HepG2 (cell line): ENCODE measurements at regions not wholly inside any gene's neighbourhood (a gene's known extent, or its start where the extent isn't known, plus 50 kb on each side); places are given as distances from the start of the nearest gene placed in this dataset.

Source experiments
- ATAC-seq: fragments of 200-7000 bp; cut with Tn5 transposase; 3 replicates; pipeline ENCODE4 v1.9.1; 2020; ENCODE audit warnings: mild to moderate bottlenecking, moderate library complexity
- BruUV-seq: library from RNA; stranded (reverse); fragments of 400-500 nt; replicated peaks from 2 replicates; lab custom pipeline; 2021; lab: Mats Ljungman, UMichigan
- CTCF ChIA-PET: fragments of 300-600 bp; formaldehyde crosslinking; extraction: SDS; loops from one replicate; lab custom pipeline; 2021; ENCODE audit warnings: low total read pairs, inconsistent platforms, low intra/inter-chr PET ratio; lab: Yijun Ruan, JAX
- POLR2A ChIA-PET: fragments of 350-600 bp; sonication (Branson Sonifier 250); formaldehyde crosslinking; loops from one replicate; lab custom pipeline; 2020; ENCODE audit warnings: antibody characterized with exemption, inconsistent platforms; lab: Yijun Ruan, JAX
- DNase-seq: peaks from one replicate; pipeline ENCODE4 v3.0.0-alpha.2; 2015; ENCODE audit warnings: low spot score
- FAIRE-seq: peaks from 3 replicates; lab custom pipeline; 2011; peaks lifted over from hg19 to GRCh38; lab: Jason Lieb, UNC
- H2AFZ ChIP-seq: one replicate; pipeline ENCODE4 v1.6.1; 2011; ENCODE audit warnings: low read length, inconsistent platforms
- H3K27ac ChIP-seq: fragments of 300-600 bp; 3 replicates; pipeline ENCODE4 v1.8.0; 2011; ENCODE audit warnings: mixed run types, mild to moderate bottlenecking, mixed read lengths, low read length, inconsistent platforms; ENCODE audit not compliant: insufficient read depth; ENCODE audit errors: extremely low read length
- H3K27me3 ChIP-seq, 2 experiments: fragments of 200-600 bp in 1 of 2; 2 replicates in 1 of 2; 3 replicates in 1 of 2; pipeline versions ENCODE4 v1.6.0 to v1.8.0; 2011; ENCODE audit warnings: low read length in 2 of 2, mild to moderate bottlenecking in 2 of 2, moderate library complexity in 2 of 2, inconsistent platforms in 1 of 2; ENCODE audit not compliant: insufficient read depth in 2 of 2, control insufficient read depth in 1 of 2
- H3K36me3 ChIP-seq, 2 experiments: fragments of 200-600 bp in 1 of 2; replicated peaks in 1 of 2; 2 replicates in 1 of 2; 3 replicates in 1 of 2; pipeline versions ENCODE4 v1.5.1 to v1.8.0; 2011; ENCODE audit warnings: low read length in 2 of 2, inconsistent platforms in 1 of 2; ENCODE audit not compliant: insufficient read depth in 2 of 2, control insufficient read depth in 1 of 2
- H3K4me1 ChIP-seq: 2 replicates; pipeline ENCODE4 v1.5.1; 2012; ENCODE audit warnings: low read length, inconsistent platforms; ENCODE audit not compliant: insufficient read depth
- H3K4me2 ChIP-seq: 2 replicates; pipeline ENCODE4 v1.6.0; 2011; ENCODE audit warnings: low read depth, low read length, inconsistent platforms
- H3K4me3 ChIP-seq, 3 experiments: fragments of 200-600 bp in 1 of 3; sonication (generic), shearing (Covaris generic) in 1 of 3; replicated peaks in 1 of 3; 2 replicates each; pipeline ENCODE4 v1.5.1; 2011 to 2016; ENCODE audit warnings: low read length in 3 of 3, inconsistent platforms in 2 of 3, low read depth in 2 of 3, mild to moderate bottlenecking in 2 of 3, control low read depth in 1 of 3, mixed read lengths in 1 of 3; ENCODE audit not compliant: insufficient read depth in 1 of 3
- H3K79me2 ChIP-seq: one replicate; pipeline ENCODE4 v1.6.1; 2011; ENCODE audit warnings: low read length, inconsistent platforms; ENCODE audit not compliant: insufficient read depth
- H3K9ac ChIP-seq: 2 replicates; pipeline ENCODE4 v1.6.0; 2011; ENCODE audit warnings: mild to moderate bottlenecking, low read depth, low read length, inconsistent platforms; ENCODE audit not compliant: insufficient read depth
- H3K9me3 ChIP-seq: 2 replicates; pipeline ENCODE4 v1.5.1; 2012; ENCODE audit warnings: mild to moderate bottlenecking, low read length
- H4K20me1 ChIP-seq: 2 replicates; pipeline ENCODE4 v1.6.0; 2011; ENCODE audit warnings: inconsistent platforms, mild to moderate bottlenecking, low read length, moderate library complexity; ENCODE audit not compliant: insufficient read depth
- ARNT2 ChIP-seq: sonication (generic); formaldehyde crosslinking; IDR thresholded peaks from 2 replicates; pipeline ENCODE4 v1.8.0; 2022; ENCODE audit warnings: mild to moderate bottlenecking, low read depth, missing genetic modification reagents, moderate library complexity
- CENPX ChIP-seq: sonication (generic); formaldehyde crosslinking; IDR thresholded peaks from 2 replicates; pipeline ENCODE4 v1.9.0; 2021; ENCODE audit warnings: mild to moderate bottlenecking, missing genetic modification reagents, moderate library complexity
- EED ChIP-seq: sonication (generic); formaldehyde crosslinking; IDR thresholded peaks from 2 replicates; pipeline ENCODE4 v1.5.0; 2020; ENCODE audit warnings: mild to moderate bottlenecking, missing genetic modification reagents
- MTA1 ChIP-seq: sonication (generic); formaldehyde crosslinking; IDR thresholded peaks from 2 replicates; pipeline ENCODE4 v1.4.0; 2020; ENCODE audit warnings: missing genetic modification reagents, mild to moderate bottlenecking, borderline replicate concordance
- PRPF4 ChIP-seq: fragments of 200-400 bp; formaldehyde crosslinking; IDR thresholded peaks from 2 replicates; pipeline ENCODE4 v1.6.1; 2016; ENCODE audit warnings: low read length, low read depth; ENCODE audit not compliant: poor library complexity, severe bottlenecking
- TOE1 ChIP-seq: sonication (generic); formaldehyde crosslinking; IDR thresholded peaks from 2 replicates; pipeline ENCODE4 v1.4.0; 2020; ENCODE audit warnings: mild to moderate bottlenecking, missing genetic modification reagents
- ZFP36L1 ChIP-seq: sonication (generic); formaldehyde crosslinking; IDR thresholded peaks from 2 replicates; pipeline ENCODE4 v1.8.0; 2022; ENCODE audit warnings: mild to moderate bottlenecking, missing genetic modification reagents, moderate library complexity
- ZNF235 ChIP-seq: sonication (generic); formaldehyde crosslinking; IDR thresholded peaks from 2 replicates; pipeline ENCODE4 v1.8.1; 2023; ENCODE audit warnings: mild to moderate bottlenecking, missing genetic modification reagents, borderline replicate concordance
- ZNF430 ChIP-seq: sonication (generic); formaldehyde crosslinking; IDR thresholded peaks from 2 replicates; pipeline ENCODE4 v1.9.0; 2021; ENCODE audit warnings: mild to moderate bottlenecking, missing genetic modification reagents
- ZNF530 ChIP-seq: sonication (generic); formaldehyde crosslinking; IDR thresholded peaks from 2 replicates; pipeline ENCODE4 v1.5.0; 2020; ENCODE audit warnings: low read depth, mild to moderate bottlenecking, missing genetic modification reagents
- ZNF776 ChIP-seq: sonication (generic); formaldehyde crosslinking; IDR thresholded peaks from 2 replicates; pipeline ENCODE4 v1.4.0; 2020; ENCODE audit warnings: mild to moderate bottlenecking, missing genetic modification reagents
- WGBS: methylation state at CpG from one replicate; pipeline ENCODE4 v1.1.6; 2017; ENCODE audit warnings: low lambda C conversion rate; 5-methylcytosine and 5-hydroxymethylcytosine counted together
- in situ Hi-C: cut with HindIII; loops from 2 replicates; pipeline ENCODE4 v1.10.0; 2017; ENCODE audit warnings: low pct_unique_long_range_greater_than_20kb; ENCODE audit not compliant: extremely low pct_ligation_motif_present
- intact Hi-C: fragments of 100-400 bp; cut with micrococcal nuclease; formaldehyde crosslinking; loops from one replicate; pipeline ENCODE4 v1.10.0; 2022; ENCODE audit not compliant: unreplicated experiment

DNA sequence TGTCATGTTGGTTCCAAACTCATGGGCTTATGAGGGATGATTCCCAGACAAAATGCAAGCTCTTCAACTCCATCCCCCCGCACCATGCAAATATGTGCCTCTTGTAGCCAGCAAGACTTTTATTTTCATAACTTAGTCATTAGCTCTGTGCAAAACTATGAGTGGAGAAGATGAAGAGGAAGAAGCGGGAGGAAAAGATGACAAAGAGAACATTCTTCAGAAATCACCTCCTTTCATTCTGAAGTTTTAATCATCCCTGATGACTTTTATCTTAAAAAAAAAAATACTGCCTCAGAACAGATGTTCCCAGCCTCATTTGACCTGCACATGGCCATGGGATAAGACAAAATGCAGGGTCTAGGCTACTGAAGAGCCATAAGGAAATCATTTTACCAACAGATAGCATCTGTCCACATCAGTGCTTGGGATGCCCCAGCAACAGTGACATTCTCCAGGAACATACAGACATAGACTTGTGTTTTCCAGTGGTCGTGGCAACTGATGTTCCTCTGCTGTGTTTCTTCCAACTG is 145.5 kb downstream of the WNT5A start:
- Histone ChIP-seq H4K20me1 (no peaks in the 10 kb centered on the region), H3K79me2 (no peaks in the 10 kb centered on the region), H3K27ac (no peak overlapping the region), H3K4me3 (no peak overlapping the region), H3K4me2 (no peak overlapping the region), H3K9me3 (no peaks in the 10 kb centered on the region), H2AFZ (no peak overlapping the region), H3K4me1 (no peaks in the 10 kb centered on the region), H3K9ac (no peak overlapping the region), H3K36me3 (no peaks in the 10 kb centered on the region), H3K27me3 (no peaks in the 10 kb centered on the region)
- BruUV-seq, result no TSS peak
- no peak for ATAC-seq
- ChIA-PET CTCF (no interaction called here), POLR2A (no interaction called here)
- FAIRE-seq, result no peak
- WGBS, result 5% methylated on average over 3 of the region's 3 CpGs
- in situ Hi-C loops (no loop called here), intact Hi-C loops (no loop called here)
- no peak for TF ChIP-seq MTA1 (CRISPR knock-in tag)
- no peak for TF ChIP-seq CENPX (CRISPR knock-in tag)
- no peak for TF ChIP-seq PRPF4
- no peak for TF ChIP-seq ZFP36L1 (CRISPR knock-in tag)
- no peak for TF ChIP-seq ZNF430 (CRISPR knock-in tag)
- TF ChIP-seq ARNT2, result no peak
- TF ChIP-seq ZNF235 (CRISPR knock-in tag), result no peak
- no peak for TF ChIP-seq ZNF530 (CRISPR knock-in tag)
- no peak for TF ChIP-seq TOE1 (CRISPR knock-in tag)
- no peak for TF ChIP-seq EED (CRISPR knock-in tag)
- no peak for TF ChIP-seq ZNF776 (CRISPR knock-in tag)
- DNase-seq, result no peak
